ENCODE measurements at regions not wholly inside any gene's neighbourhood (a gene's known extent, or its start where the extent isn't known, plus 50 kb on each side); places are given as distances from the start of the nearest gene placed in this dataset.
"Not testable (repeated sequence)": the region's sequence is repeated elsewhere in the genome, so short reads cannot be mapped to it uniquely, and the experiment has no call there.

DNA sequence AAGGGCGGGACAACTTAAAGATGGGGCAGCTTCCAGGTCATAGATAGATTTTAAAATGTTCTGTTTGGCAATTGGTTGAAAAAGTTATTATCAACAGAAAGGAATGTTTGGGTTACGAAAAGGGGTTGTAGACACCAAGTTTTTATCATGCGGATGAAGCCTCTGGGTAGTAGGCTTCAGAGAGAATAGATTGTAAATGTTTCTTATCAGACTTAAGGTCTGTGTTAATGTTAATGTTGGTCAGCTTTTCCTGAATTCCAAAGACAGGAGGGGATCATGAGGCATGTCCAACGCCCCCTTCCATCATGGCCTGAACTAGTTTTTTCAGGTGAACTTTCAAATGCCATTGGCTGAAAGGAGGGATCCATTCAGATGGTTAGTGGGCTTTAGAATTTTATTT lies 84.2 kb upstream of the KIF5B start:
- DNase-seq (ENCODE audit: low spot score): no peak

DNA sequence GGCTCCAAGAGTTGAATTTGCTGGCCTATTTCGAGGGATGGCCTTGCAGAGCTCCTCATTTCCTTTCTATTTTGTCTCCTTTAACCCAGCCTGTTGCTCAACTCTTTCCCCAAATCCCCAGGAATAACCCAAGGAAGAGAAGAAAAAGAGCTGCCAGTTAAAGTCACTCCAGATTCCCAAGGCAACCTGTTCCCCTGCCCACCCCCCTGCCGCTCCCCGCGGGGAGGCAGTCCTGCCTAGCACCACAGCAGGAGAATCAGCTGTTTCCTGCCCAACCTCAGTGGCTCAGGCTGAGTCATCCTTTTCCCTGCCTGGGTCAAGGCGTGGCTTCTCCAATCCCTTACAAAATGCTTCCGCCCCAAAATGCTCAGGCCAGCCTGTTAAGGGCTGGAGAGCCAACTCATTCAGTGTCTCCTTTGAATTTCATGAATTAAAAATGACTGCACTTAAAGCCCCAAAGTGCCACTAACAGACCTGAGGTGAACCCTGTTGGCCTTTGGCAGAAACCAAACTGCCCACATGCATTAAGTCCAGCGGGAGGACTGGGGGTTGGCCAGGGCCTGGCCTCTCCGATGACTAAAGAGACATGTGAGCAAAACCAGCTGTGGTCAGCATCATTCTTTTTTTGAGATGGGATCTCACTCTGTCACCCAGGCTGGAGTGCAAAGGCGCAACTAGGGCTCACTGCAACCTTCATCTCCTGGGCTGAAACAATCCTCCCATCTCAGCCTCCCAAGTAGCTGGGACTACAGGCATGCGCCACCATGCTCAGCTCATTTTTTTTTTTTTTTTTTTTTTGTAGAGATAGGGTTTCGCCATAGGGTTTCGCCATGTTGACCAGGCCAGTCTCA lies 83.2 kb upstream of the KIF5B start:
- no peak for DNase-seq (ENCODE audit: low spot score)

DNA sequence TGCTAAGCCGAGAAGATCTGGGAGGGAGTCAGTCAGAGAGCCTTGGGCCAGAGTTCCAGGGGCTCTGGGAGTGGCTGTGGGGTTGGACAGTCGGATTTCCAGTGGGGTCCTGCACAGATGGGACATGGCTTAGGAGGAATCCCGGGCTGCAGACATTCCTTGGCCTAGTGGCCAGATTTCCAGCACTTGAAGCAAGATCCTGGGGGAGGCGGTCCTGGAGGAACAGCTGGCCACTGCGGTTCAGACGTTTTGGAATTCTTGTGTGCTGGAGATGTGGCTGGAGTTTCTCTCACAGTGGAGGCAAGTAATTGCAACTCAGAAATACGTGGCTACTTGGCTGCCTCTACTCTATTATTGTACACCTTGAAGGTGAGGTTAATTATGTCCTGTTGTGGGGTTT lies 80.7 kb upstream of the KIF5B start:
- DNase-seq (ENCODE audit: low spot score): not testable (repeated sequence)

- not testable (repeated sequence) for DNase-seq (ENCODE audit: low spot score)
These were observed 79.6 kb upstream of the KIF5B start for GRCh38 chr10:32135796-32136195.

DNA sequence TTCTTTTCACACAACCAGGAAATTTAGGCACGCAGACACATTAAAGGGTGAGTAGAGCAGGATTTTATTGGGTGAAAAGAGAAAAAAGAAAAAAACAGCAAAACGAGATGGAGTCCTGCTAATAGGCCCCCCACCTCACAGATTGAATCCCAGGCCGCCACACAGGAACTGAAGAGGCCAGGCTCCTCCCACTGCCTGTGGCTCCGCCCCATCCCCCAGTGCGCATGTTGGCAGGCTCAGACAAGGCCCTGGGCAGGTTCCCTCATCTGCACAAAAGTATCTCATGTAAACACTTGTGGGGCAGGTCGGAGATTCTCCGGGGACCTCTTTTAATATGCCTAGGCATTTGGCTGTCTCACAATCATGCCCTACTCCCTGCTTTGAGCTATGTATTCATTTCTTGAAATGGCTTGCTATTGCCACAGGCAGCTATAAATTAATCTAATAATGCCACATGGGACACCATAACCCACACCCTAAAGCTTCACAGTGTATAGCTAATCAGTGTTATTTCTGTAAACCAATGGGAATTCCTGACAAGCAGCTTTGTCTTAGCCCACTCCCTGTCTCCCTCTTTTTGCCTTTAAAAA lies 76.2 kb upstream of the KIF5B start:
- no peak for DNase-seq (ENCODE audit: low spot score)

GRCh38 chr10:32131388-32131787 lies 75.2 kb upstream of the KIF5B start:
- DNase-seq (ENCODE audit: low spot score): no peak

GRCh38 chr10:32130788-32131187 lies 74.6 kb upstream of the KIF5B start:
- no peak for DNase-seq (ENCODE audit: low spot score)

- no peak for DNase-seq (ENCODE audit: low spot score)
These were observed 68.8 kb upstream of the KIF5B start for GRCh38 chr10:32125023-32125422.

DNA sequence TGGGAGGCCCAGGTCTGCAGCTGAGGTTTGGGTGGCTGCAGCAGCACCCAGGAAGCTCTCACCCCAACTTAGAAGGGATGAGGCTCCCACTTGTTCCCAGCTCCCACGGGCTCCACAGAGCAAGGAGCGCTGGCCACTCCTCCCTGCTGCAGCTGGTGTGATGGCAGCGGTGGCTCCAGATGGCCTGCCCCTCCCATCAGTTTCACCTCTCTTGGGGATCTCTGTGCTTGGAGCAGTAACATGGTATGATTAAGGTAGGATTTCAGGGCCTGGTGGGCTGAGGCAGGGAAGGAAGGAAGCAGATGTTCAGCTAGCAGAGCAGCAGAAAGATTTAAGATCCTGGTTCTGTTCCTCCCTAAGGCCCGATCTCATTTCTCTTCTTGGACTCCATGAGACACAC lies 66.8 kb upstream of the KIF5B start:
- DNase-seq (ENCODE audit: low spot score): no peak

DNA sequence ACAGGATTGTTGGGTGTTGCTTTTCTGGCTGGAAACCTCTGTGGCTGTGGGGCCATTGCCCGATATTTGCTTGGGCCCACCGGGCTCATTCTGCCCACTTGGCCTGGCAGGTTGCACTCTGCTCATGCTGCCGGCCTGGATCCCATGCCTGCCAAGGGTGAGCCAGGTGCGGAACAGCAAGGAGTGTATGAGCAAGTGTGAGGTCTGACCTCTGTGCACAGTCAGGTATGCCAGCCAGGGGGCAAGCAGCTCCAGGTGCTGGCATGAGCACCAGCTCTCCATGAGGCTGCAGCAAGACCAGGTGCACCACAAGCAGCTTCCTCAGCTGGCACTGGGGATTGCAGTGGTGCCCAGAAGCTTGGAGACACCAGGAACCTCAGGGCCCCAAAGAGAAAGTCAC lies 65.4 kb upstream of the KIF5B start:
- DNase-seq (ENCODE audit: low spot score): no peak

DNA sequence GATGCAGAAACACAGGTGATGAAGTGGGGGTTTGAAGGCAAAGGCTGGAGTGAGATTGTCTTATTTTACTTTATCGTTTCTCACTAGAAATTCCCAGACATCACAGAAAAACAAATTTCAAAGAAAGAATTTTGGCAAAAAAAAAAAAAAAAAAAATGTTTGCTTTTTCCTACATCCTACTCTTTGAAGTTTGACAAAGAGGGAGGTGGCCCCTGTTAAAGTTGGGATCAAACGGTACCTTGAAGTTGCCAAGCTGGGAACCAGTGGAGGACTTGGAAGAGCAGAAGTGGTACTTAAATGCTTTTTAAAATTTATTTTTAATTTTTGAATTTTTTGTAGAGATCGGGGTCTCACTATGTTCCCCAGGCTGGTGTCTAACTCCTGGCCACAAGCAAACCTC lies 63.9 kb upstream of the KIF5B start:
- no peak for DNase-seq (ENCODE audit: low spot score)

DNA sequence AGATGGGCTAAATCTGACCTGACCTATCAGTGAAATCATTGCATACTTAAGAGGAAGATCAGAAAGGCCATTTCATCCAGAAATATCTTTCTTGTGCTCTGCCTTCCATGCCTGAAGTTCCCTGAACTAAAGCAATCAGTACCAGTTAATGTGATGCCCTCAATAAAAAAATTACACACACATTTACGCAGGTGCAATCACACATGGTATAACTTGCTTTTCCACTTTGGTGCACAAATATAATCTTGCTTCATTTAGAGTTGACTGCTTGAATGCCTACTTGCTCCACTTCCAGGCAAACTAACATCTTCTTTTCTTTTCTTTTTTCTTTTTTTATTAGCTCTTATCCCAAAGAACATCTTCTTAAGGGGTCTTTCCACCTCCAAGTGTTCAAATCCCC lies 58.3 kb upstream of the KIF5B start:
- no peak for DNase-seq (ENCODE audit: low spot score)

GRCh38 chr10:32112055-32112454 lies 55.8 kb upstream of the KIF5B start:
- no peak for DNase-seq (ENCODE audit: low spot score)

GRCh38 chr10:32111585-32111984 lies 55.4 kb upstream of the KIF5B start:
- DNase-seq (ENCODE audit: low spot score): no peak

GRCh38 chr10:32110790-32111189 lies 54.6 kb upstream of the KIF5B start:
- no peak for DNase-seq (ENCODE audit: low spot score)

GRCh38 chr10:32109603-32110002 lies 53.4 kb upstream of the KIF5B start:
- no peak for DNase-seq (ENCODE audit: low spot score)
